ENCODE measurements at regions not wholly inside any gene's neighbourhood (a gene's known extent, or its start where the extent isn't known, plus 50 kb on each side); places are given as distances from the start of the nearest gene placed in this dataset.

DNA sequence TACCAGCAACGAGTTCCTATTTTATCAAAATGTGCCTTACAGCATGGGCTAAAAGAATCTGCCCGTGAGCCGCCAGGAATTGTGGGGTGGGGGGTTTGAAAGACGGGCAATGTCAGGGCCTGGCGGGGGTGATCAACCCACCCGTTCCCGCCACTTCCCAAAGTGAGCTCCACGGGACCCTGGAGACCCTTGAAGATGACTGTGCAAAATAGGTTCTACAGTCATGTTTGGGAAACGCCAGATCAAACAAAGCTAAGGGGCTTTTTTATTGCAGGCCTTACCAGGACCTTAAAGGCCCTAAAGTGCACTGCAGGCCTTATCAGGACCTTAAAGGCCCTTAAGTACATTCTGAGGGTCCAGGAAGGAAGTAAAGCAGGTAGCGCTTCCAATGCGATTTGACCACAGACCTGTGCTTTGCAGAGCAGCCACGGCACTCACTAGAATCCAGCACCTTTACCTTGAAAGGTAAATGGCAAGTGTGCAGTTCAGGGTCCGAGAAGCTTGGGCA, 404.1 kb downstream of the SHANK2 start:
- ATAC-seq = no peak
- no peak for DNase-seq

DNA sequence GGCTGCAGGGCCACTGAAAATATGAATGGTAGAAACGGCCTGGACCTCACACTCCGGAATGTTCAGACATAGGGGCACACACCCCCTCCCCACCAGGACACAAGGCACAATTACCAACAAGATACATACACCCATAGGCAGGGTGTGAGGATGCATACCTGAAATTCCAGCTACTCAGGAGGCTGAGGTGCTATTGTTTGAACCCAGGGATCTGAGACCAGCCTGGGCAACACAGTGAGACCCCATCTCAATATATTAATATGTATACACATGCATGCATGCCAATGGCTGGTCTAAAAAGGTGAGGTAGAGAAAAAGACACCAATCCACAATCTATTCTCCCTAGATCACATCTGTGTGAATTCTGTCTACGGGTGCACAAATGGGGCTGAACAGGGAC, 403.3 kb downstream of the SHANK2 start:
- DNase-seq (no peak), ATAC-seq (no peak)

DNA sequence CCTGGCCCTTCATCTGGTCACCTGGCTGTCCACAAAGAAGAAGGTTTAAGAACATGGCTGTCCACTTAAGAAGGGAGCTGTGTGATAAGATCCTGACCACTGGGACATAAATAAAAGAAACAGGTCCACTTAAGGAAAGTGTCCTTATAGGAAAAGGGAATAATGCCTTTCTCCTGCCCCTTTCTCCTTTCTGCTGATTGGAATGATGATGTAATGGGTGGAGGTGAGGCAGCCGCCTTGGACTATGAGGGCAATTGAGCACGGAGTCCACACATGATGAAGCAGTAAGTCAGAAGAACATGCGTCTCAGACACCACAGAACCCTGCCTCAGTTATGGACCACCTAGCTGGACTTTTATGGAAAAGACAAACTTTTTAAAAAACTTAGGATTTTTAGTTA, 401.1 kb downstream of the SHANK2 start:
- DNase-seq (no peak), ATAC-seq (no peak)

DNA sequence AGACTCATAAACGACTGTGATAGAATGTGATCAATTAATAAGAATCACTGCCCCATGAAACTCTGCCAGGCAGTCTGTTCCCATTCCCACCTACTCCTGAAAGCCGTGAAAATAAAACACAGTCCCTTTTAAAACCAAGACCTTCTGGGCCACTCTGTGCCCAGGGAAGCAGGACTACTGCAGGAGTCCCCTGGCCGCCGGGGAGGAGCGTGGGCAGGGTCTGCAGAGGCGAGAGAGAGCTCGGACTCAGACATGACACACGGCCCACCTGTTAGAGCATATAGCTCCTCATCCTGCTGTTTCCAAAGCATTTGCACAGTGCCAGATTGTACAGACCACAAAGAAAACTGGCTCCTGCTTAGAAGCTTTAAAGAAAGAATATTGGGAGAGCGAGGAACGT, 400.5 kb downstream of the SHANK2 start:
- ATAC-seq (no peak), DNase-seq (no peak)

DNA sequence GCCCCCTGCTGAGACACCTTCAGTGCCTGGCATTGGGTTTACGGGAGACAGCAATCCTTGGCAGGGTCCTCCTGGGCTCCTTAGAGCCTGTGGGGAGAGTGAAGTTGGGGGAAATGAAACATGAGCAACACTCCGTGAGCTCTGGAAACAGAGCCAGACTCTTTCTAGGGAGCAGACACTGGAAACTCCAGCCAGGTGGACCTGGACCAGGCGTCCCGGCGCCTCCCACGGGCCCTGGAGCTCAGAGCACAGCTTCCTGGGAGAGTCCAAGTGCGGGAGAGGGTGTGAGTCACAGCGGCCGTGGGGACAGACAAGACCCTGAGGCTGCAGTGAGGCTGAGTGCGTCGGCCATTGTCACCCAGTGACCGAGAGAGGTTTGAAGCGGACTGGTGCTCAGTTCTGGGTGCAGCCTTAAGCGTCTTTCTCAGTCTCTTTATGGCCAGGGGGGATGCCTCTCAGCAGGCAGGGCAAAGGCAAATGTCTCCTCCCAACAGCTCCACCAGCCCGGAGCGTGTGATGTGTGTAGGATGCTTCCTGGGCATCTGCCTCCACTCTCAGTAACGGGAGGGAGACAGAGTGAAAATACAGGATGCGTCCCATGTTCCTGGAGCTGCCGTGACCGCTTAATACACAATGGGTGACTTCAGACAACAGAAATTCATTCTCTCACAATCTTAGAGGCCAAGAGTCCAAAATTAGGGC, 399.2 kb downstream of the SHANK2 start:
- DNase-seq = no peak

DNA sequence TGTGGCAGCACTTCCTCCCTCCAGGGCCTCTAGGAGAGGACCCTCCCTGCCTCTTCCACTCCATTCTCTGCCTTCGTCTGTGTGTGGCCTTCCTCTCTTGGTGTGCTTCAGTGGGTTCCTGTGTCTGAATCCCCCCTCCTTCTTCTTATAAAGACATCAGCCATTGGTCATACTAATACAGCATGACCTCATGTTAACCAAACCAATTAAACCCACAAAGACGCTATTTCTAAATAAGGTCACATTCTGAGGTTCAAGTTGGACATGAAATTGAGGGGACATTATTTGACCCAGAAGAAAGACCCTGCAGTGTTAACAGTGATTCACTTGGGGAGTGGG, 398.6 kb downstream of the SHANK2 start:
- ATAC-seq (no peak), DNase-seq (no peak)

More for the DNA sequence above, 399.2 kb downstream of the SHANK2 start:
- ATAC-seq = no peak

DNA sequence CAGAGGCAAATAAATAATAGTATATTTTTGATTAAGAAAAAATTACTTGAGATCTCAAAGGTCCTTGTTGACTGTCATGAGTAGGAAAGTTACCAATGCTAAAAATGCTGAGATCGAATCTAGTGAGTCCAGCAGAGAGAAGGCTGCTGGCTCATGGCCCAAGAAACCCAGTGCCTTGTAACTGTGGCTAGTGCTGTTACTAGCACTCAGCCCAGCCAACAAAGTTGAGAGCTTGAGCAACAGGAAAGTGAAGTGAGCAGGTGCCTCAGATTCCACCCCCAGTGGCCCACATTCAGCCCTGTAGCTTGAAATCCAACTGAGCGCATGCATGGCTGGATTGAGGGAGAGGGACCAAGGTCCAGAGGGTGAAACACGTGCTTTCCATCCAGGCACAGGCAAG, 398.2 kb downstream of the SHANK2 start:
- DNase-seq (no peak), ATAC-seq (no peak)

DNA sequence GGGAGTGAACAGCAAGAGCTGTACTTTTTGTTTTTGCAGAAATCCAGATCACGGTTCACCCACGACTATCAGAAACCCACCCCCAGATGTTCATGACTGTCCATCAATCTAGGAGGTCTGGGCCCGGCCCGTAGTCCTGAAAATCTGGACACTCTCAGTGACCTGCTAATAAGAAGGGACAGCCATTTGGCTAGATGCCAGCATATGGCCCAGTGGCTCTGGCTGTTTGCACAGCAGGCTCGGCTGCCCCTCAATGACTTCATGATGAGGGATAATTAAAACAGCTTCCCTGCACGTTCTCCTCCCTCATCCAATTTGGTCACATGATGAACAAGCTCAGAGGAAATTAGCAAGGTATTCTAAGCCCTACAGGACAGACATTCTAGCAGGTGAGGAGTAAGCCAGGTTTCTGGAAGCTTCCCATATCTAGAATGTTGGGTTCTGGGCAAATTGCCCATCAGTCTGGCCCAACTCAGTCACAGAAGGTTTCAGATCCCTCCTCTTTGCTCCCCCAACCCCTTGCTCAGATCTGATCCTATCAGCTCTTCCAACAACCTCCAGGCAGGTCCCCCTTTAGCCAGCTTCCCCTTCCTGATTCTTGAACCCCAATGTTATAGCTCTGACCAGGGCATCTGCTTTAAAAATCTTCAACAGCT, 397.3 kb downstream of the SHANK2 start:
- DNase-seq (no peak), ATAC-seq (no peak)

DNA sequence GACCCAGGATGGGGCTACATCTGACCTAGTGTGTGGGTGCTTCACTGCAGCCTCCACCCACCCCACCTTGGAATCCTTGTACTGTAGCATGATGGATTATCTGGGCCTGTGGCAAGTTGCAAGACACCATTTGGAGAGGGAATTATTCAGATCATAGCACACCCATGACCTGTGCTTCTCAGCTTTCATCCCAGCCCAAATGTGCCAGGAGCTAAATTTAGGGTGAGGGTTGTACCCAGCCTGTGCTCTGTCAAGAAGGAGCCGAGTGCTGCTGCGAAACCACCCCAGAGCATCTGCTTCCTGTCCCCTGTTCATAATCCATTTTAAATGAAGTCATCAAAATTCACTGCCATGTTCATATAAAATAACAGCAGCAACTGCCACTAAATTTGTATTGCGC, 394.5 kb downstream of the SHANK2 start:
- DNase-seq = no peak
- no peak for ATAC-seq

DNA sequence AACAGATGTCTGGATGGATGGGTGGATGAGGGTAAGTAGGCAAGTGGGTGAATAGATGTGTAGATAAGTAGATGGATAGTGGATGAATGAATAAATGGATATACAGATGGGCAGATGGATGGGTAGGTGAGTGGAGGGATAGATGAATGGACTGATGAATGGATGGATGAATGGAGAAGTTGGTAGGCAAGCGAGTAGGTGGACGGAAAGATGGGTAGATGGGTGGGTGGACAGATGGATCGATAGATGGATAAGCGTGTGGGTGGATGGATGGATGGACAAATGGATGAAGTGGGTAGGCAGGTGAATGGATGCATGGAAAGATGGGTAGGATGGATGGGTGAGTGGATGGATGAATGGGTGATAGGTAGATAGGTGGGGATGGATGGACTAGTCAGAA, 393.2 kb downstream of the SHANK2 start:
- no peak for ATAC-seq

DNA sequence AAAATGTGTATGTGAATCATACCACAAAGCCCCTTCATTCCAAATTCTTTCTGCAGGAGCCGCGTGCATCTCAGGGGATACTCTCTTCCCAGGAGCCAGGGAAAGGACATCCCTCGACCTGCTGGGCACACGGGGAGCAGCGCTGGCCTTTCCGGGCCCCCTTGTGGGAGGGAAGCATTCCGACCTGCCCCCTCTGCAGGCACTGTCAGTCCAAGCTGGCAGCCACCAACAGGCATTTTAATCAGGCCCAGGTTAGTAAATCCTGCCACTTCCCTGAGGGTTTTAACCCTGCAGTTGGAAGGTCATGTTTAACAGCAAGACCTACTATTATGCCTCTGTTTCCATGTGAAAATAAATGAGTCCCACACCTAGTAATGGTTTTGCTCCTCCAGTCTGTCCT, 391.5 kb downstream of the SHANK2 start:
- ATAC-seq (no peak), DNase-seq (no peak)

More for the DNA sequence above, 393.2 kb downstream of the SHANK2 start:
- no peak for DNase-seq

DNA sequence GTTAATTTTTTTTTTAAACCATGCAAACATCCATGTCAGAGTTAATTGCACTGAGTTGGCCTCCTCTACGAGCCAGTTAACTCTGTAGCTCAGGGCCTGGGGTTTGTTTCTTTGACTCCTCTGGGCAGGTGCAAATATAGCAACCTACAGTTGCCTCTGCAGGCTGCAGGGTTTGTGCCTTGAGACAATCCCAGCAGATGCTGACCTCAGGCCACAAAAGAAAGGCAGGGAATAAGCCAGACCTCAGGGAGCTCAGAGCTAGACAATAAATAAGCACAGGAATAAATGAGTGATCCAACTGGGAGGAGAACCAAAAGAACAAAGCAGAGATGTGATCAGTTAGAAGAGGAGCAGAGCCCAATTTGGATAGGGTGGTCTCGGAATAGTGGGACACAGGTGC, 390.8 kb downstream of the SHANK2 start:
- DNase-seq = no peak
- no peak for ATAC-seq

DNA sequence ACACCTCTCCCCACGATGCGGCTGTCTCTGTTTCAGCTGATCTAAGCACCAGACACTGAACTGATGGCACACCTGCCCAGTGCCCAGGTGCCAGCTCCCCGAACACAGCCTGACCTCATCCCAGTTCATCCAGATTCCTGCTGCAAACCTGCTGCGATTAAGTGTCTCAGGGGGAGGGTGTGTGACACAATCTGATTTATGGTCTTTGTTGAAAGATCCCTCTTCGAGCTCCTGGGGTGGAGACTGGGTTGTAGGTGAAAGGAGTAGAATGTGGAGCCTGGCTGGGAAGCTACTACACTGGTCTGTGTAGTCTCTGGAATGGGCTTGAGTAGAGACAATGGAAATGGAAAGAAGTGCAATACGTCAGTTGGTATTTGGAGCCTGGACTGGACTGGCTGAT, 390.3 kb downstream of the SHANK2 start:
- ATAC-seq (no peak), DNase-seq (no peak)

DNA sequence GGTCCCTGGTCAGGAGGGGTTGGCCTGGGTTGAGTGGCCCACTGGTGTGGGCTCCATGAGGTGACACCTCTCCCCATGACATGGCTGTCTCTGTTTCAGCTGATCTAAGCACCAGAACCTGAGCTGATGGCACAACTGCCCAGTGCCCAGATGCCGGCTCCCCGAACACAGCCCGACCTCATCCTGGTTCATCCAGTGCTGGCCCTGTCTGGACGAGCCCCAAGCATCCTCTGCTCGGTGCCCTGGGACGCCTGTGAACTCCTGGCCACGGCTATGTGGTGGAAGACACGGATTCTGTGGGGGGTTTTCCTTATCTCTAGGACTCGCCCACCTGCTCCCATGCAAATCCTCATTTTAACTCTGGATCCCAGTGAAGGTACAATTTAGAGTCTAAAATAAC, 389.2 kb downstream of the SHANK2 start:
- DNase-seq (no peak), ATAC-seq (no peak)

DNA sequence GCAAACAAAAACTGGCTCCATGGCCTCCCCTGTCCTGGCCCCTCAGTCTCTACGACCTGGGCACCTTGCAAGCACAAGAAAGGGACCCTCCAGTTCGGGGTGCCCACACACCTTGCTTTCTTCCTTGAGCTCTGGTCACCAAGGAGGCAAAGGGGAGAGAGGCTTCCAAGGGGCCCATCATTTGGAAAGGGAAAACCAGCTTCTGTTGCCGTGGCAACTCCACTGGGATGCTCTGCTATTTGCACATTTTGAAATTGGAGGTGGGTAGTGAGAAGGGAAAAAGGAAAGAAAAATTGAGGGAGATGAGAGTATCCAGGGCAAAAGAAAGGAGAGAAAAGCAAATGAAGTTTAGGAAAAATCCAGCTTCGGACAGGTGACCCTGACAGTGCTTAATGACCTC, 388.4 kb downstream of the SHANK2 start:
- no peak for DNase-seq
- no peak for ATAC-seq

DNA sequence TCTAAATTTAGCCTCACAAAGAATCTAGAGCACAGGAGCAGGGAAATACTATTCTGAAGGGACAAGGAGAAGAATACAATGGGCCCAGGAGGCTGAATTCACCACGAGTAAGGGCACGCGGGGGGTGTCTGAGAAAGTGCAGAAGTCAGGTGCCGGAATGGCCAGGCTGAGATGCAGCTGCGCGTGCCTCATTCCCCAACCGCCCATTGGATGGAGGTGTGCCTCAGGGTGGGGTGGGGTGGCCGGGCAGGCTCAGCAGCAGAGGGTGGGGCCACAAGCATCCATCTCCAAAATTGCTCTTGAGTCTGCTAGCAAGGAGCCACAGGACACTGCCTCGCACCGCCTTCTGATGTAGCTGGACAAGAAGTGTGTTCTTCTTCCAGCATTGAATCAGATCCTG, 387.0 kb downstream of the SHANK2 start:
- ATAC-seq (no peak), DNase-seq (no peak)

DNA sequence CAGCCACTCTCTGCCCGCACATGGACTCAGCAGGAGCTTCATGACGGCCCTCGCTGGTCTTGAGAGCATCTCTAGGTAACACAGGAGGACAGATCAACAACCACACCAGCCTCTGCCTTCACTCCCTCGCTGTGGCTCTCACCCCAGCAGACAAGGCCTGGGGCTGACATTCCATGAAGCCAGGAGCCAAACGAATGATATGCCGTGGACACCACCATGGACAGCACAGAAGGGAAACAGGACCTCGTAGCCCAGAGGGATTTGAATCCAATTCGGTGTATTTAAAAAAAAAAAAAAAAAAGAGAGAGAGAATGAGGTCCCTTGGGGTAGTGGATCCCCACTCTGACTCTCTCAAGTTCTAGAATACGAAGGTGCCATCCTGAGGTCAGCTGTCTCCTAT, 385.5 kb downstream of the SHANK2 start:
- ATAC-seq (no peak), DNase-seq (no peak)

DNA sequence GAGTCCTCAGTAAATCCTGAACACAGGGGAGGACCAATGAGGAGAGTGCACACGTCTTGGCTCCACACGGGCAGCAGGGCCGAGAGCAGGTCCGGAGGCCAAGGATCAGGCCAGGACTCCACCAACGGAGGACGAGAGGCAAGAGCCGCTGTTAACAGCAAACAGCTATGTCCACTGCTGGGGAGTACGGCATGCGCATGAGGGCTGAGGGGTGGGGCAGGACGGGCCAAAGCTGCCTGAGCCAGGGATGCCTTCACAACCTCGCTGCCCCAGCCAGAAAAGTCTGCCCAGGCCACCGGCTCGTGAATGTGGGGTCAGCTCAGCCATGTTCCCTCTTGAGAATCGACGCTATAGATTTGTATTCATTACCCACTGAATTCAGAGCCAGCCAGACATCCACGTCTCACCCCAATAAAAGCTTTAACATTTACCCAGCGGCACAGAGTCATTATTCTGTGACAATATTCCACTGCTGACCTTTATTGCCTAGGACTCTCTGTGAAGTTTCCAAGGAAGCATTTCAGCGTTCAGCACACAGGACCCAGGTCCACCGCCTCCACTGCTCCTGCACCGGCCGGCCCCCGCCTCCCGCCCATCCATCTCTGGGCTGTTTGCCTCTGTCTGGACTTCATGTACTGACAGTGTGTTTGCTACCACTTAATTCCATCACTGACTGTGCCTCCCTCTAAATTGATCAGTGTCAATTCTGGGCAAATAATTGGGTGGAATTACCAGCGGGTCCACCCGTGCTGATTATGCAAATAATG, 384.9 kb downstream of the SHANK2 start:
- no peak for DNase-seq
- no peak for ATAC-seq

DNA sequence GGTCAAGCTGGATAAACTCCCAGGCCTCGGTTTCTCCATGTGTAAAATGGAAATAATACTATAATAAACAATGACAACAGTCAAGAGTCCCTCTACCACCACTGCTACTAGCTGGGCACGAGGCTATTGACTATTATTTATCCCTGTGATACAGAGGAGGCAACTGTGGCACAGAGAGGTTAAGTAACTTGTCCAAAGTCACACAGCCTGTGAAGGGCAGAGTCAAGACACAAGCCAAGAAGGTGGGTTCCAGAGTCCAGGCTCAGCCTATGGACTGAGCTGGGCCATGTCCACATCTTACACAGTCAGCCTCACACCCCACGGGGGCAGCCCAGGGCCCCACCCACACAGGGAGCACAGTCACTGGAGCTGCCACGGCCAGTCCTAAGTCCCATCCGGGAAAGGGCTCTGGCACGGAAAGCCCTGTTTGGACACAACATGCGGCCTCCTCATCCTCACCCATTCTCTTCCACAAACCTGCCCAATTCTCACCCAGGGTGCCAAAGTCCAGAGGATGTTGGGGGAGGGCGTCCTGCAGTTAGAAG, 384.0 kb downstream of the SHANK2 start:
- no peak for ATAC-seq
- no peak for DNase-seq

DNA sequence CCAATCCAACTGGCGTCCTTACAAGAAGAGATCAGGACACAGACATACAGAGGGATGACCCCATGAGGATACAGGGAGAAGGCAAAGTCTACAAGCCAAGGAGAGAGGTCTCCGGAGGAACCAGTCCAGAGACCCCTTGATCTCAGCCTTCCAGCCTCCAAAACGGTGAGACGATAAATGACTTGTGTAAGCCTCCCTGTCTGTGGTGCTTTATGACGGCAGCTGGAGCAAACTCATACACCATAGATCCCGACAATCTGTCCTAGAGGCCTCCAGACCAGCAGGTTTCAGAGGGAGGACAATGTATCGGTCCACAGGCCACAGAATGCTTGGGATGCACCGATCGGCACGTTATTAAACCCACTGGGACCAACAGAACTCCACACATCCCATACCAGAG, 383.3 kb downstream of the SHANK2 start:
- DNase-seq = no peak
- ATAC-seq = no peak

DNA sequence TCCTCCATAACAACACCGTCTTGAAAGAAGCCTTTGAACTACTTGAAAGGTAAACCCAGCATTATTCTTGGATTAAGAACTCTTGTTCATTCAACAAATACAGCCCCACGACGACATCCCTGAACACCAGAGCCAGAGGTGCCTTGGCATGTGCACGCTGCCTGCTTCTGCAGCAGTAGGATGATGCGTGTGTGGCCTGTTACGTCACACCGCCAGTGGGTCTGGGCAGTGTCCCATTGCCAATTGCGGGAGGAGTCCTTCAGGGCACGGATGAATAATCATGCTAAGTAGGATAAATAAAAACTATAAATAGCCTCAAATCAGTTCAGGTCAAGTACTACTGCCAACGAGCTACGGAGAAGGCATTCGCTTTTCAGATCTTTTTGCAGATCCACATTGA, 380.5 kb downstream of the SHANK2 start:
- ATAC-seq = no peak
- no peak for DNase-seq

DNA sequence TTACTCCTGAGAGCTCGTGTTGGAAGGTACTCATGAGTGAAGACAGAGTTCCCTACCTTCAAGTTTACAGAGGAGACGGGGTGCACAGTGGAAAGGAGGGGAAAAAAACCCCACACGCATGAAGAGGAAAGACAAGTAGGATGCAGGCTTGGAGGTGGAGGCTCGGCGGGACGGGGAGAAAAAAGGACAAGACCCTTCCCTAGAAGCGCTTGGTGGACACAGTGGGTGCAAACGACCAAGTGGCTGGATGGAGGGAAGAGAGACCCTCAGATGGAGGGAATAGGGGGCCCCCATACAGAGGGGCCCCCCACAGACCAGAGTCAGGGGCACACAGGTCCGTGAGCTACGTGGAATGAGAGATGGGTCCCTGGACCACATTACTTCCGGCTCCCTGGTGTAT, 380.1 kb downstream of the SHANK2 start:
- DNase-seq = no peak
- ATAC-seq = no peak
